ENCODE measurements at regions not wholly inside any gene's neighbourhood (a gene's known extent, or its start where the extent isn't known, plus 50 kb on each side); places are given as distances from the start of the nearest gene placed in this dataset.

DNA sequence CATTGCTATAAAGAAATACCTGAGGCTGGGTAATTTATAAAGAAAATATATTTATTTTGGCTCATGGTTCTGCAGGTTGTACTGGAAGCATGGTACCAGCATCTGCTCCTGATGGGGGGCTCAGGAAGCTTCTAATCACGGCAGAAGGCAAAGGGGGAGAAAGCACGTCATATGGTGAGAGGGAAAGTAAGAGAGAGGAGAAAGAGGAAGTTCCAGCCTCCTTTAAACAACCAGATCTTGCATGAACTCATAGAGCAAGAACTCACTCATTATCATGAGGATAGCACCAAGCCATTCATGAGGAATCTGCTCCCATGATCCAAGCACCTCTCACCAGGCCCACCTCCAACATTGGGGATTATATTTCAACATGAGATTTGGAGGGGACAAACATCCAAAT is 125.0 kb upstream of the GRPR start:
- DNase-seq (ENCODE audit: low spot score), result peak; percentile 7
- intact Hi-C loops (cut with micrococcal nuclease; ENCODE audit: unreplicated experiment), result no loop called here
- TF ChIP-seq, protein P1, sequence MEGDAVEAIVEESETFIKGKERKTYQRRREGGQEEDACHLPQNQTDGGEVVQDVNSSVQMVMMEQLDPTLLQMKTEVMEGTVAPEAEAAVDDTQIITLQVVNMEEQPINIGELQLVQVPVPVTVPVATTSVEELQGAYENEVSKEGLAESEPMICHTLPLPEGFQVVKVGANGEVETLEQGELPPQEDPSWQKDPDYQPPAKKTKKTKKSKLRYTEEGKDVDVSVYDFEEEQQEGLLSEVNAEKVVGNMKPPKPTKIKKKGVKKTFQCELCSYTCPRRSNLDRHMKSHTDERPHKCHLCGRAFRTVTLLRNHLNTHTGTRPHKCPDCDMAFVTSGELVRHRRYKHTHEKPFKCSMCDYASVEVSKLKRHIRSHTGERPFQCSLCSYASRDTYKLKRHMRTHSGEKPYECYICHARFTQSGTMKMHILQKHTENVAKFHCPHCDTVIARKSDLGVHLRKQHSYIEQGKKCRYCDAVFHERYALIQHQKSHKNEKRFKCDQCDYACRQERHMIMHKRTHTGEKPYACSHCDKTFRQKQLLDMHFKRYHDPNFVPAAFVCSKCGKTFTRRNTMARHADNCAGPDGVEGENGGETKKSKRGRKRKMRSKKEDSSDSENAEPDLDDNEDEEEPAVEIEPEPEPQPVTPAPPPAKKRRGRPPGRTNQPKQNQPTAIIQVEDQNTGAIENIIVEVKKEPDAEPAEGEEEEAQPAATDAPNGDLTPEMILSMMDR (conservative IDR thresholded peaks at IDR 0.05; ENCODE audit: low read length), result no peak
- TF ChIP-seq EZH2phosphoT487 (IDR thresholded peaks at IDR 0.05; ENCODE audit: borderline replicate concordance, low read depth, low read length), result no peak
- H3K79me2 ChIP-seq (ENCODE audit: insufficient read depth, low read depth, low read length), result no peaks in the 10 kb centered on the region
- no peak overlapping the region for H3K4me2 ChIP-seq (ENCODE audit: low read length)
- H3K36me3 ChIP-seq (ENCODE audit: insufficient read depth, low read length), result no peaks in the 10 kb centered on the region
- H3K4me3 ChIP-seq (ENCODE audit: low read depth, low read length, poor library complexity, severe bottlenecking), result no peak overlapping the region
- H3K4me1 ChIP-seq (ENCODE audit: insufficient read depth, low read length, poor library complexity, severe bottlenecking), result no peaks in the 10 kb centered on the region
- H4K20me1 ChIP-seq (ENCODE audit: insufficient read depth, low read length), result no peaks in the 10 kb centered on the region
- H2AFZ ChIP-seq (ENCODE audit: low read length), result peak overlapping the region; percentile 36; the same call in 1 of the 2 replicates
- BruUV-seq (replicated peaks), result no TSS peak
- H3K27ac ChIP-seq (ENCODE audit: low read depth, low read length, poor library complexity, severe bottlenecking), result no peak overlapping the region
- ChIA-PET POLR2A (interaction anchor here (0.8 to 1.0 kb wide), 2 partner anchors 17 to 1170 kb away, joined by 3 read pairs; no protein-coding TSS in a partner anchor), CTCF (ENCODE audit: unreplicated experiment) (no interaction called here)
- no peaks in the 10 kb centered on the region for H3K9me2 ChIP-seq (ENCODE audit: insufficient read depth, low read length)
- no peaks in the 10 kb centered on the region for H3K9me3 ChIP-seq (ENCODE audit: low read length)

DNA sequence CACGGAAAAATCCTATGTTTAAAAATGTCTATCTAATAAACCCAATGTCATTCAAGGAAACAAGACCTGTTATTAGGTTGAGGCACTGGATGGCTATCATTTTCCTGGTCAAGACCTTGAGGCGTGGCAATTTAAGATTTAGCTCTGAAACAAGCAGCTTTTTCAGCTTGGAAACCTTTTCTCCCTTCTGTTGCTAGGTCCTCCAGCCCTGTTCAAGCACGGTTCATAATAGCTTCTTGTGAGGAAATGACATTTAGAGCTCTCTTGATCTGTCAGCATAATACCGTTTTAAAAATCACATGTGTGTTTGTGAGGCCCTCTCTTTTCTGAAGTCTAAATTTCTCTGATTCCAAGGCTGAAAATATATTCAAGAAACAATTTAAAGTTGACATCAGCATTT is 133.6 kb upstream of the GRPR start:
- no peaks in the 10 kb centered on the region for H3K36me3 ChIP-seq (ENCODE audit: insufficient read depth, low read length)
- ChIA-PET POLR2A (interaction anchor here (0.6 to 1.2 kb wide), 2 partner anchors 70 to 257 kb away, joined by 3 read pairs; no protein-coding TSS in a partner anchor), CTCF (ENCODE audit: unreplicated experiment) (no interaction called here)
- H4K20me1 ChIP-seq (ENCODE audit: insufficient read depth, low read length), result no peaks in the 10 kb centered on the region
- BruUV-seq (replicated peaks), result no TSS peak
- H3K9me2 ChIP-seq (ENCODE audit: insufficient read depth, low read length), result no peaks in the 10 kb centered on the region
- H3K79me2 ChIP-seq (ENCODE audit: insufficient read depth, low read depth, low read length), result no peaks in the 10 kb centered on the region
- H3K4me3 ChIP-seq (ENCODE audit: low read depth, low read length, poor library complexity, severe bottlenecking), result no peak overlapping the region
- no peak overlapping the region for H3K27ac ChIP-seq (ENCODE audit: low read depth, low read length, poor library complexity, severe bottlenecking)
- TF ChIP-seq, protein P1 (conservative IDR thresholded peaks at IDR 0.05; ENCODE audit: low read length), result no peak
- no peak for TF ChIP-seq EZH2phosphoT487 (IDR thresholded peaks at IDR 0.05; ENCODE audit: borderline replicate concordance, low read depth, low read length)
- H3K4me2 ChIP-seq (ENCODE audit: low read length), result peak overlapping the region; percentile 32
- H2AFZ ChIP-seq (ENCODE audit: low read length), result peak overlapping the region; percentile 46; the same call in 1 of the 2 replicates
- DNase-seq (ENCODE audit: low spot score), result no peak
- peaks cover 11% of the 10 kb centered on the region for H3K4me1 ChIP-seq (ENCODE audit: insufficient read depth, low read length, poor library complexity, severe bottlenecking)
- no peaks in the 10 kb centered on the region for H3K9me3 ChIP-seq (ENCODE audit: low read length)
- intact Hi-C loops (cut with micrococcal nuclease; ENCODE audit: unreplicated experiment), result no loop called here

DNA sequence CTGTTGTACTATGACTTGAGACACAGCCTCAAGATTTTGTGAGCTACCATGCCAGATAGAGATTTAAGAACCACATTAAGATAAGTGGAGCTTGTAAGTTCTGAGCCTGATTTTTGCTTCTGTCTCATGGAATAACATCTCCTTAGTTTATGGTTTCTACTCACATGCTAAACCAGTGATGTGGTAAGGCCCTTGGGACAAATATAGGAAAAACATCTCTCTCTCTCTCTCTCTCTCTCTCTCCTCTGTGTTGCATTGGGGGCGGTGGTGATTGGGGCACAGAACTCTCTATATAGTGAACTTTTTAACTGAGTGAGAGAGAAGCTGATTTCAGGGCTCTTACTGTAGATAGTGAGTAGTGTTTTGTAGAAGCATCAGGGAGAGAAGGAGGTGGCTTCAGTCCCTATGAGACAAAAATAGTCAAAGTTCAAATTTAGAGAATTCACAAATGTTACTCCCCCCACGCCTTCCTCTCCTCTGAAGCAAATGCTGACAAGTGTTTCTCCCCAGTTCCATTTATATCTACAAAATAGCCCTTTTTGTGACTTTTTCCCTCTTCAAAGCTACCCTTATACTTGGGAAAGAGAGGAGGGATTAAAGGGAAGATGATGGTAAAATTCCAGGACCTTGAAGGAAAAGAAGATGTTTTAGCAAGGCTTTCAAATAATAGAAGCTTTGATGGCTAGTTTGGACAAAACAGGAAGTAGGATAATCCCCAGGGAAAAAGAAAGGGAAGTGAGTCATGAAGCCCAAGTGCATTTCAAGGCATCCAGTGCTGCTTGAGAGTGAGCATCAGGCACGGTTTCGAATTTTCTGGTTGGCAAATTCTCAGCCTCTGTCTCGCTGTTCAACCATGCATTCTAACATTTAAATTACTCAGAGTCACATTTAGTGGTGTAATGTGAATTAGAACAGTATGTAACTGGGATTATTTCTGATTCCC is 134.3 kb upstream of the AP1S2 start:
- intact Hi-C loops (cut with micrococcal nuclease; ENCODE audit: unreplicated experiment), result no loop called here
- peak; percentile 37 for DNase-seq (ENCODE audit: low spot score)
- no peak overlapping the region for H3K27ac ChIP-seq (ENCODE audit: low read depth, low read length, poor library complexity, severe bottlenecking)
- ChIA-PET POLR2A (no interaction called here), CTCF (ENCODE audit: unreplicated experiment) (no interaction called here)
- no peak for TF ChIP-seq EZH2phosphoT487 (IDR thresholded peaks at IDR 0.05; ENCODE audit: borderline replicate concordance, low read depth, low read length)
- TF ChIP-seq, protein P1 (conservative IDR thresholded peaks at IDR 0.05; ENCODE audit: low read length), result no peak
- no peaks in the 10 kb centered on the region for H3K9me2 ChIP-seq (ENCODE audit: insufficient read depth, low read length)
- peak overlapping the region; percentile 32 for H3K4me2 ChIP-seq (ENCODE audit: low read length)
- no peaks in the 10 kb centered on the region for H3K9me3 ChIP-seq (ENCODE audit: low read length)
- H3K4me1 ChIP-seq (ENCODE audit: insufficient read depth, low read length, poor library complexity, severe bottlenecking), result peaks cover 11% of the 10 kb centered on the region
- no peaks in the 10 kb centered on the region for H3K36me3 ChIP-seq (ENCODE audit: insufficient read depth, low read length)
- no peak overlapping the region for H3K4me3 ChIP-seq (ENCODE audit: low read depth, low read length, poor library complexity, severe bottlenecking)
- no peaks in the 10 kb centered on the region for H4K20me1 ChIP-seq (ENCODE audit: insufficient read depth, low read length)
- no peaks in the 10 kb centered on the region for H3K79me2 ChIP-seq (ENCODE audit: insufficient read depth, low read depth, low read length)
- H2AFZ ChIP-seq (ENCODE audit: low read length), result no peak overlapping the region
- no TSS peak for BruUV-seq (replicated peaks)
